NOMO-1 (cell line): ENCODE measurements at regions not wholly inside any gene's neighbourhood (a gene's known extent, or its start where the extent isn't known, plus 50 kb on each side); places are given as distances from the start of the nearest gene placed in this dataset.

Experiments
- DNase-seq, 2 experiments: peaks; one replicate each; lab custom pipeline; 2025; ENCODE audit not compliant: unreplicated experiment in 2 of 2; lab: John Stamatoyannopoulos, UW

- DNase-seq = no peak
These were observed 125.6 kb upstream of the ZNF32 start for GRCh38 chr10:43774234-43774769.

GRCh38 chr10:43773736-43774135 lies 125.1 kb upstream of the ZNF32 start:
- no peak for DNase-seq

GRCh38 chr10:43772171-43772570 lies 123.5 kb upstream of the ZNF32 start:
- DNase-seq = no peak

- no peak for DNase-seq
These were observed 123.0 kb upstream of the ZNF32 start for GRCh38 chr10:43771675-43772074.

- DNase-seq = no peak
These were observed 116.8 kb upstream of the ZNF32 start for GRCh38 chr10:43765516-43765915.

- DNase-seq = no peak
These were observed 115.2 kb upstream of the ZNF32 start for GRCh38 chr10:43763846-43764245.

- no peak for DNase-seq
These were observed 111.8 kb upstream of the ZNF32 start for GRCh38 chr10:43760514-43760913.

- no peak for DNase-seq
These were observed 110.5 kb upstream of the ZNF32 start for GRCh38 chr10:43759216-43759615.

GRCh38 chr10:43756341-43756740 lies 107.7 kb upstream of the ZNF32 start:
- no peak for DNase-seq

- DNase-seq = no peak
These were observed 106.0 kb upstream of the ZNF32 start for GRCh38 chr10:43754569-43755260.

GRCh38 chr10:43753397-43754061 lies 104.8 kb upstream of the ZNF32 start:
- no peak for DNase-seq

GRCh38 chr10:43752682-43753081 lies 104.0 kb upstream of the ZNF32 start:
- DNase-seq = no peak

GRCh38 chr10:43751646-43752045 lies 103.0 kb upstream of the ZNF32 start:
- no peak for DNase-seq

- DNase-seq = no peak
These were observed 101.4 kb upstream of the ZNF32 start for GRCh38 chr10:43749940-43750552.

- DNase-seq = no peak
These were observed 100.5 kb upstream of the ZNF32 start for GRCh38 chr10:43749145-43749576.

- no peak for DNase-seq
These were observed 99.9 kb upstream of the ZNF32 start for GRCh38 chr10:43748560-43748959.

GRCh38 chr10:43746906-43747305 lies 98.2 kb upstream of the ZNF32 start:
- DNase-seq = no peak

GRCh38 chr10:43739161-43739560 lies 90.5 kb upstream of the ZNF32 start:
- DNase-seq = no peak

- DNase-seq = no peak
These were observed 88.3 kb upstream of the ZNF32 start for GRCh38 chr10:43737003-43737402.

- no peak for DNase-seq
These were observed 87.2 kb upstream of the ZNF32 start for GRCh38 chr10:43735907-43736306.

- no peak for DNase-seq
These were observed 86.0 kb upstream of the ZNF32 start for GRCh38 chr10:43734716-43735115.

GRCh38 chr10:43731486-43731885 lies 82.8 kb upstream of the ZNF32 start:
- DNase-seq = no peak
